ENCODE measurements at regions not wholly inside any gene's neighbourhood (a gene's known extent, or its start where the extent isn't known, plus 50 kb on each side); places are given as distances from the start of the nearest gene placed in this dataset.

DNA sequence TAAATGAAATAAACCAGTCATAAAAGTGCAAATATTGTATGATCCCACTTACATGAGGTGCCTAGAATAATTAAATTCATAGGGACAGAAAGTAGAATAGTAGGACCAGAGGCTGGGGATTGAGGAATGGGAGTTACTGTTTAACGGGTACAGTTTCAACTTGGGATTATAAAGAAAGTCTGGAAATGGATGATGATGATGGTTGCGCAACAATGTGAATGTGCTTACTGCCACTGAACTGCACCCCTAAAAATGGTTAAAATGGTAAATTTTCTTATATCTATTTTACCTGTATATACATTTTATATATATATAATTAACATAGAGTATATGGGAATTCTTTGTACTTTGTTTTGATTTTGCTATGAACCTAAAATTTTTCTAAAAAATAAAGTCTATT lies 53.3 kb upstream of the L3MBTL3 start:
- TF ChIP-seq SP1 (IDR thresholded peaks at IDR 0.05) (no peak), ZNF384 (IDR thresholded peaks at IDR 0.05) (no peak)
- TF ChIP-seq, protein P1, sequence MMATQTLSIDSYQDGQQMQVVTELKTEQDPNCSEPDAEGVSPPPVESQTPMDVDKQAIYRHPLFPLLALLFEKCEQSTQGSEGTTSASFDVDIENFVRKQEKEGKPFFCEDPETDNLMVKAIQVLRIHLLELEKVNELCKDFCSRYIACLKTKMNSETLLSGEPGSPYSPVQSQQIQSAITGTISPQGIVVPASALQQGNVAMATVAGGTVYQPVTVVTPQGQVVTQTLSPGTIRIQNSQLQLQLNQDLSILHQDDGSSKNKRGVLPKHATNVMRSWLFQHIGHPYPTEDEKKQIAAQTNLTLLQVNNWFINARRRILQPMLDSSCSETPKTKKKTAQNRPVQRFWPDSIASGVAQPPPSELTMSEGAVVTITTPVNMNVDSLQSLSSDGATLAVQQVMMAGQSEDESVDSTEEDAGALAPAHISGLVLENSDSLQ (IDR thresholded peaks at IDR 0.05): no peak
